ENCODE measurements at regions not wholly inside any gene's neighbourhood (a gene's known extent, or its start where the extent isn't known, plus 50 kb on each side); places are given as distances from the start of the nearest gene placed in this dataset.

GRCh38 chr1:222464841-222465210, 83.1 kb downstream of the HHIPL2 start:
- Histone ChIP-seq H4K20me1 (ENCODE audit: insufficient read depth) (no peaks in the 10 kb centered on the region), H3K27me3 (ENCODE audit: insufficient read depth, low read length) (no peaks in the 10 kb centered on the region), H3K36me3 (ENCODE audit: control insufficient read depth in 1 of 2, insufficient read depth in 2 of 2, low read length in 2 of 2) (no peaks in the 10 kb centered on the region), H2AFZ (ENCODE audit: low read depth, low read length, poor library complexity, severe bottlenecking) (peak overlapping the region; percentile 74), H3K4me3 (replicated peaks in 1 of 2; ENCODE audit: low read depth in 1 of 2, low read length in 2 of 2) (peak overlapping the region; percentile 26 to 43), H3K9ac (ENCODE audit: low read length) (no peak overlapping the region), H3K9me3 (ENCODE audit: control insufficient read depth in 1 of 2, insufficient read depth in 1 of 2, low read depth in 1 of 2, low read length in 2 of 2) (no peaks in the 10 kb centered on the region), H3K4me1 (ENCODE audit: control insufficient read depth in 1 of 2, insufficient read depth in 2 of 2, low read length in 2 of 2) (peaks cover 2 to 12% of the 10 kb centered on the region in 2 experiments; a peak in 3 of 4 replicates), H3K4me2 (ENCODE audit: low read length) (peak overlapping the region; percentile 77), H3K9me2 (ENCODE audit: insufficient read depth) (no peaks in the 10 kb centered on the region), H3K79me2 (ENCODE audit: insufficient read depth, low read length) (no peaks in the 10 kb centered on the region), H3K27ac (ENCODE audit: low read depth, low read length) (no peak overlapping the region; the same call in 1 of the 2 replicates)
- peak; percentile 68 for DNase-seq (ENCODE audit: low read depth, low spot score)
- BruUV-seq (replicated peaks): no TSS peak
- ChIA-PET CTCF (interaction anchor here (0.7 to 3.0 kb wide), 13 partner anchors 9 to 669 kb away, joined by 3 to 36 read pairs (median 4); no protein-coding TSS in a partner anchor), RAD21 (ENCODE audit: low non-redundant PET in 1 of 2, low total read pairs in 2 of 2, uncharacterized antibody in 2 of 2, unreplicated experiment in 2 of 2) (interaction anchor here in 1 of 2 experiments (0.9 to 1.4 kb wide), 2 partner anchors 169 to 625 kb away, joined by 3 to 7 read pairs; no protein-coding TSS in a partner anchor), POLR2A (interaction anchor here (1.6 to 1.8 kb wide), 2 partner anchors 170 to 248 kb away, joined by 4 to 7 read pairs; no protein-coding TSS in a partner anchor)
- intact Hi-C loops (cut with micrococcal nuclease): loop anchor here (1.0 to 5.0 kb wide), 4 partner anchors 247 to 658 kb away; partner anchors contain the start of genes AIDA and BROX
- ATAC-seq: peak; percentile 58
- no peak for TF ChIP-seq ZNF274 (IDR thresholded peaks at IDR 0.05; ENCODE audit: low read depth, low read length)
- TF ChIP-seq JUND (IDR thresholded peaks at IDR 0.05): no peak
- no peak for TF ChIP-seq SP1 (IDR thresholded peaks at IDR 0.05; ENCODE audit: low read depth)
- peak; percentile 29; the same call in 1 of the 2 replicates for TF ChIP-seq CEBPB (IDR thresholded peaks at IDR 0.05; ENCODE audit: low read depth)
- no peak for TF ChIP-seq FOSL1 (IDR thresholded peaks at IDR 0.05; ENCODE audit: low read depth)
- no peak for TF ChIP-seq EGR1 (IDR thresholded peaks at IDR 0.05; ENCODE audit: low read depth)
- peak; percentile 97 for TF ChIP-seq CBX3 (IDR thresholded peaks at IDR 0.05; ENCODE audit: low read depth)
- TF ChIP-seq, protein P1, sequence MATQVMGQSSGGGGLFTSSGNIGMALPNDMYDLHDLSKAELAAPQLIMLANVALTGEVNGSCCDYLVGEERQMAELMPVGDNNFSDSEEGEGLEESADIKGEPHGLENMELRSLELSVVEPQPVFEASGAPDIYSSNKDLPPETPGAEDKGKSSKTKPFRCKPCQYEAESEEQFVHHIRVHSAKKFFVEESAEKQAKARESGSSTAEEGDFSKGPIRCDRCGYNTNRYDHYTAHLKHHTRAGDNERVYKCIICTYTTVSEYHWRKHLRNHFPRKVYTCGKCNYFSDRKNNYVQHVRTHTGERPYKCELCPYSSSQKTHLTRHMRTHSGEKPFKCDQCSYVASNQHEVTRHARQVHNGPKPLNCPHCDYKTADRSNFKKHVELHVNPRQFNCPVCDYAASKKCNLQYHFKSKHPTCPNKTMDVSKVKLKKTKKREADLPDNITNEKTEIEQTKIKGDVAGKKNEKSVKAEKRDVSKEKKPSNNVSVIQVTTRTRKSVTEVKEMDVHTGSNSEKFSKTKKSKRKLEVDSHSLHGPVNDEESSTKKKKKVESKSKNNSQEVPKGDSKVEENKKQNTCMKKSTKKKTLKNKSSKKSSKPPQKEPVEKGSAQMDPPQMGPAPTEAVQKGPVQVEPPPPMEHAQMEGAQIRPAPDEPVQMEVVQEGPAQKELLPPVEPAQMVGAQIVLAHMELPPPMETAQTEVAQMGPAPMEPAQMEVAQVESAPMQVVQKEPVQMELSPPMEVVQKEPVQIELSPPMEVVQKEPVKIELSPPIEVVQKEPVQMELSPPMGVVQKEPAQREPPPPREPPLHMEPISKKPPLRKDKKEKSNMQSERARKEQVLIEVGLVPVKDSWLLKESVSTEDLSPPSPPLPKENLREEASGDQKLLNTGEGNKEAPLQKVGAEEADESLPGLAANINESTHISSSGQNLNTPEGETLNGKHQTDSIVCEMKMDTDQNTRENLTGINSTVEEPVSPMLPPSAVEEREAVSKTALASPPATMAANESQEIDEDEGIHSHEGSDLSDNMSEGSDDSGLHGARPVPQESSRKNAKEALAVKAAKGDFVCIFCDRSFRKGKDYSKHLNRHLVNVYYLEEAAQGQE (IDR thresholded peaks at IDR 0.05; ENCODE audit: low read depth): no peak
- no peak for TF ChIP-seq POLR2A (IDR thresholded peaks at IDR 0.05; ENCODE audit: borderline replicate concordance, extremely low read depth, insufficient read depth, insufficient read length)
- TF ChIP-seq, protein P2, sequence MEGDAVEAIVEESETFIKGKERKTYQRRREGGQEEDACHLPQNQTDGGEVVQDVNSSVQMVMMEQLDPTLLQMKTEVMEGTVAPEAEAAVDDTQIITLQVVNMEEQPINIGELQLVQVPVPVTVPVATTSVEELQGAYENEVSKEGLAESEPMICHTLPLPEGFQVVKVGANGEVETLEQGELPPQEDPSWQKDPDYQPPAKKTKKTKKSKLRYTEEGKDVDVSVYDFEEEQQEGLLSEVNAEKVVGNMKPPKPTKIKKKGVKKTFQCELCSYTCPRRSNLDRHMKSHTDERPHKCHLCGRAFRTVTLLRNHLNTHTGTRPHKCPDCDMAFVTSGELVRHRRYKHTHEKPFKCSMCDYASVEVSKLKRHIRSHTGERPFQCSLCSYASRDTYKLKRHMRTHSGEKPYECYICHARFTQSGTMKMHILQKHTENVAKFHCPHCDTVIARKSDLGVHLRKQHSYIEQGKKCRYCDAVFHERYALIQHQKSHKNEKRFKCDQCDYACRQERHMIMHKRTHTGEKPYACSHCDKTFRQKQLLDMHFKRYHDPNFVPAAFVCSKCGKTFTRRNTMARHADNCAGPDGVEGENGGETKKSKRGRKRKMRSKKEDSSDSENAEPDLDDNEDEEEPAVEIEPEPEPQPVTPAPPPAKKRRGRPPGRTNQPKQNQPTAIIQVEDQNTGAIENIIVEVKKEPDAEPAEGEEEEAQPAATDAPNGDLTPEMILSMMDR (IDR thresholded peaks at IDR 0.05 in 2 of 3, conservative IDR thresholded peaks at IDR 0.05 in 1 of 3; ENCODE audit: borderline replicate concordance in 1 of 3, insufficient read depth in 1 of 3, low read depth in 2 of 3, low read length in 2 of 3): no peak
- TF ChIP-seq YY1 (IDR thresholded peaks at IDR 0.05; ENCODE audit: extremely low read depth, insufficient replicate concordance, low read depth, low read length): peak; percentile 86
- no peak for TF ChIP-seq SRF (IDR thresholded peaks at IDR 0.05; ENCODE audit: low read depth)
- no peak for TF ChIP-seq RAD21 (IDR thresholded peaks at IDR 0.05; ENCODE audit: low read depth)
- TF ChIP-seq, protein P3, sequence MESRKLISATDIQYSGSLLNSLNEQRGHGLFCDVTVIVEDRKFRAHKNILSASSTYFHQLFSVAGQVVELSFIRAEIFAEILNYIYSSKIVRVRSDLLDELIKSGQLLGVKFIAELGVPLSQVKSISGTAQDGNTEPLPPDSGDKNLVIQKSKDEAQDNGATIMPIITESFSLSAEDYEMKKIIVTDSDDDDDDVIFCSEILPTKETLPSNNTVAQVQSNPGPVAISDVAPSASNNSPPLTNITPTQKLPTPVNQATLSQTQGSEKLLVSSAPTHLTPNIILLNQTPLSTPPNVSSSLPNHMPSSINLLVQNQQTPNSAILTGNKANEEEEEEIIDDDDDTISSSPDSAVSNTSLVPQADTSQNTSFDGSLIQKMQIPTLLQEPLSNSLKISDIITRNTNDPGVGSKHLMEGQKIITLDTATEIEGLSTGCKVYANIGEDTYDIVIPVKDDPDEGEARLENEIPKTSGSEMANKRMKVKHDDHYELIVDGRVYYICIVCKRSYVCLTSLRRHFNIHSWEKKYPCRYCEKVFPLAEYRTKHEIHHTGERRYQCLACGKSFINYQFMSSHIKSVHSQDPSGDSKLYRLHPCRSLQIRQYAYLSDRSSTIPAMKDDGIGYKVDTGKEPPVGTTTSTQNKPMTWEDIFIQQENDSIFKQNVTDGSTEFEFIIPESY (IDR thresholded peaks at IDR 0.05; ENCODE audit: extremely low read depth, insufficient replicate concordance, low read length): peak; percentile 49
- TF ChIP-seq ELF1 (IDR thresholded peaks at IDR 0.05; ENCODE audit: borderline replicate concordance, low read depth): no peak
- TF ChIP-seq POLR2AphosphoS5 (IDR thresholded peaks at IDR 0.05; ENCODE audit: low read depth, low read length): no peak
- no peak for TF ChIP-seq TCF7L2 (IDR thresholded peaks at IDR 0.05; ENCODE audit: borderline replicate concordance, extremely low read depth, insufficient read depth, insufficient read length)
- TF ChIP-seq SIN3A (IDR thresholded peaks at IDR 0.05; ENCODE audit: low read depth): no peak
- TF ChIP-seq EZH2phosphoT487 (IDR thresholded peaks at IDR 0.05; ENCODE audit: borderline replicate concordance): no peak
- TF ChIP-seq, protein P4, sequence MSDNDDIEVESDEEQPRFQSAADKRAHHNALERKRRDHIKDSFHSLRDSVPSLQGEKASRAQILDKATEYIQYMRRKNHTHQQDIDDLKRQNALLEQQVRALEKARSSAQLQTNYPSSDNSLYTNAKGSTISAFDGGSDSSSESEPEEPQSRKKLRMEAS (IDR thresholded peaks at IDR 0.05): no peak; the same call in 1 of the 2 replicates
- no peak for TF ChIP-seq EZH2 (IDR thresholded peaks at IDR 0.05)
- no peak for TF ChIP-seq ZFX (IDR thresholded peaks at IDR 0.05)

All from HCT116 (cell line).